ENCODE measurements at regions not wholly inside any gene's neighbourhood (a gene's known extent, or its start where the extent isn't known, plus 50 kb on each side); places are given as distances from the start of the nearest gene placed in this dataset.

DNA sequence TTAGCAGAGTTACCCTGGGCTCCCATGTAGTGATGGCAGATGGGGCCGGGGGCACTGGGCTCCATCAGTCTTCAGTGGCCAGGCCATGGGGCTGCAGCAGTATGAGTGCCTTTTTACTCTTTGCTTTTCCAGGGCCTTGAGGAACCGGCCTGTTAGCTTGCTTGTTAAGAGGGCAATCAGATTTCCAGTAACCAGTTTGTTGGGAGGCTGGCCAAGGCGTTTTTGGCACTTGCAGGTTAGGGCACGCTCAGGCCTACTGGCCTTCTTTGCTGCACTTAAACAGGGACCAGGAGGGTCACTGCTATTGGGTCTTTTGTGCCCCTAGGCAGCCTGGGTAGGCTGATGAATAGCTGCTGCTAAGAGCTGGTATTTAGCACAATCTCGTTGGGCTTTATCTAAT, 415.4 kb upstream of the USP9Y start:
- H3K4me3 ChIP-seq = no peak overlapping the region
- H3K4me1 ChIP-seq = no peaks in the 10 kb centered on the region
- TF ChIP-seq POLR2AphosphoS5 (IDR thresholded peaks at IDR 0.05) (no peak), POLR2A (IDR thresholded peaks at IDR 0.05) (no peak), EP300 (IDR thresholded peaks at IDR 0.05; ENCODE audit: low read depth) (no peak)
- TF ChIP-seq, protein P1, sequence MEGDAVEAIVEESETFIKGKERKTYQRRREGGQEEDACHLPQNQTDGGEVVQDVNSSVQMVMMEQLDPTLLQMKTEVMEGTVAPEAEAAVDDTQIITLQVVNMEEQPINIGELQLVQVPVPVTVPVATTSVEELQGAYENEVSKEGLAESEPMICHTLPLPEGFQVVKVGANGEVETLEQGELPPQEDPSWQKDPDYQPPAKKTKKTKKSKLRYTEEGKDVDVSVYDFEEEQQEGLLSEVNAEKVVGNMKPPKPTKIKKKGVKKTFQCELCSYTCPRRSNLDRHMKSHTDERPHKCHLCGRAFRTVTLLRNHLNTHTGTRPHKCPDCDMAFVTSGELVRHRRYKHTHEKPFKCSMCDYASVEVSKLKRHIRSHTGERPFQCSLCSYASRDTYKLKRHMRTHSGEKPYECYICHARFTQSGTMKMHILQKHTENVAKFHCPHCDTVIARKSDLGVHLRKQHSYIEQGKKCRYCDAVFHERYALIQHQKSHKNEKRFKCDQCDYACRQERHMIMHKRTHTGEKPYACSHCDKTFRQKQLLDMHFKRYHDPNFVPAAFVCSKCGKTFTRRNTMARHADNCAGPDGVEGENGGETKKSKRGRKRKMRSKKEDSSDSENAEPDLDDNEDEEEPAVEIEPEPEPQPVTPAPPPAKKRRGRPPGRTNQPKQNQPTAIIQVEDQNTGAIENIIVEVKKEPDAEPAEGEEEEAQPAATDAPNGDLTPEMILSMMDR (IDR thresholded peaks at IDR 0.05) = no peak
- H3K27me3 ChIP-seq = no peaks in the 10 kb centered on the region
- no CpG with 5 or more reads among the region's 5 CpGs for WGBS, 2 donors (ENCODE audit: low coverage in 1 of 2)
- no peak overlapping the region for H3K27ac ChIP-seq
- H3K36me3 ChIP-seq = no peaks in the 10 kb centered on the region
- no peaks in the 10 kb centered on the region for H3K9me3 ChIP-seq
- intact Hi-C loops (cut with DNase I; ENCODE audit: low total_unique reads) (no loop called here), in situ Hi-C loops (cut with MboI; ENCODE audit: low pct_ligation_motif_present in 1 of 4, low pct_unique_long_range_greater_than_20kb in 1 of 4, low sequenced_read_pairs in 3 of 4) (loop anchor here in 1 of 4 donors (25.0 kb wide), 1 partner anchor 98 kb away; no protein-coding TSS in a partner anchor)
- DNase-seq = no peak

DNA sequence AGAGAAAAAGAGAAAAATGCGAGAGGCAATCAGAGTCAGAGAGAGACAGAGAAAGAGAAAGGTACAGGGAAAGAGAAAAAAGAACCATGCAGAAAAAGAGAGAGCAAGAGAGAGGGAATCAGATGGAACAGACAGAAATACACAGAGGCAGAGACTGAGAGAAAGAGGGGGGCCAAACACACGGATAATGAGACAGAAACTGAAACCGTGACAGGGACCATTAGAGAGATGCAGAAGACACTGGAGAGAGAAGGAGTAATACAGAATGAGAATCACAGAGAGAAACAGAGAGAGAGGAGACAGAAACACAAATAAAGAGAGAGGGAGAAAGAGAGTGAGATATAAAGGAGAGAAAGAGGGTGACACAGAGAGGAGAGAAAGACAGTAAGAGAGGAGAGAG, 412.1 kb upstream of the USP9Y start:
- Histone ChIP-seq H3K27ac (no peak overlapping the region), H3K4me1 (no peaks in the 10 kb centered on the region), H3K36me3 (no peaks in the 10 kb centered on the region), H3K9me3 (no peaks in the 10 kb centered on the region), H3K4me3 (no peak overlapping the region), H3K27me3 (no peaks in the 10 kb centered on the region)
- no peak for DNase-seq
- in situ Hi-C loops (cut with MboI; ENCODE audit: low pct_ligation_motif_present in 1 of 4, low pct_unique_long_range_greater_than_20kb in 1 of 4, low sequenced_read_pairs in 3 of 4) (loop anchor here in 1 of 4 donors (25.0 kb wide), 1 partner anchor 102 kb away; no protein-coding TSS in a partner anchor), intact Hi-C loops (cut with DNase I; ENCODE audit: low total_unique reads) (no loop called here)
- TF ChIP-seq, protein P1 (IDR thresholded peaks at IDR 0.05) = no peak
- TF ChIP-seq EP300 (IDR thresholded peaks at IDR 0.05; ENCODE audit: low read depth) (no peak), POLR2A (IDR thresholded peaks at IDR 0.05) (no peak), POLR2AphosphoS5 (IDR thresholded peaks at IDR 0.05) (no peak)
- WGBS, 2 donors (ENCODE audit: low coverage in 1 of 2) = no CpG with 5 or more reads among the region's 3 CpGs

DNA sequence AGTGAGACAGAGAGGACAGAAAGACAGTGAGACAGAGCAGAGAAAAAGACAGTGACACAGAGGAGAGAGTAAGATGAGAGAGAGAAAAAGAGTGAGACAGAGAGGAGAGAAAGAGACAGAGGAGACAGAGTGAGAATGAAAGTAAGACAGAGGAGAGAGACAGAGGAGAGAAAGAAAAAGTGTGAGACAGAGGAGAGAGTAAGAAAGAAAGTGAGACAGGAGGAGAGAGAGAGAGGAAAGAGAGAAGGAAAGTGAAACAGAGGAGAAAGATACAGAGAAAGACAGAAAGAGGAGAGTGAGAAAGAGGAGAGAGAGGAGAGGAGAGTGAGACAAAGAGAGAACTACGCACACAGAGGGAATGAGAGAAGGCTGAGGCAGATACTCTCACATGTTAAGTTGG, 411.6 kb upstream of the USP9Y start:
- Histone ChIP-seq H3K4me1 (no peaks in the 10 kb centered on the region), H3K4me3 (no peak overlapping the region), H3K27me3 (no peaks in the 10 kb centered on the region), H3K36me3 (no peaks in the 10 kb centered on the region), H3K27ac (no peak overlapping the region), H3K9me3 (no peaks in the 10 kb centered on the region)
- in situ Hi-C loops (cut with MboI; ENCODE audit: low pct_ligation_motif_present in 1 of 4, low pct_unique_long_range_greater_than_20kb in 1 of 4, low sequenced_read_pairs in 3 of 4) = loop anchor here in 1 of 4 donors (25.0 kb wide), 1 partner anchor 102 kb away; no protein-coding TSS in a partner anchor
- TF ChIP-seq, protein P1 (IDR thresholded peaks at IDR 0.05) = no peak
- TF ChIP-seq EP300 (IDR thresholded peaks at IDR 0.05; ENCODE audit: low read depth) = no peak
- TF ChIP-seq POLR2A (IDR thresholded peaks at IDR 0.05) = no peak
- TF ChIP-seq POLR2AphosphoS5 (IDR thresholded peaks at IDR 0.05) = no peak
- no peak for DNase-seq
- 0% methylated on average over 1 of the region's 1 CpG; no CpG with 5 or more reads in 1 of the 2 donors for WGBS, 2 donors (ENCODE audit: low coverage in 1 of 2)
- intact Hi-C loops (cut with DNase I; ENCODE audit: low total_unique reads) = no loop called here

DNA sequence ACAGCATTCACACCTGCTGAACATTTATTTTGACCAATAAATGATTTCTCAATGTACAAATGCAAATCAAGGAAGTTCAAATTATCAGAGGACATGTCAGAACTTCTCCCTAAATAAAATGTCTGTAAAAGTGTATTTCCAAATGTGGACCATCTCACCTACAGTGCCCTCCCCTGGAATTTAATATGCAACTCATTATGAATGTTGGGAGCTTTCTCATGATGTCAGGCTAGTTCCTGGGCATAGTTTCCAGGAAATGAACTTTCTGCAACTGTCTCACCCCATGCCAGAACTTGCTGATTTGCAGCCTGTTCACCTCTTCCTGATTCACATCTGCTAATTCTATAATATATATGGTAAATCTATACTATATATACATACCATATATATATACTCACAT, 408.5 kb upstream of the USP9Y start:
- no peaks in the 10 kb centered on the region for H3K9me3 ChIP-seq
- H3K4me1 ChIP-seq = no peaks in the 10 kb centered on the region
- no peak overlapping the region for H3K27ac ChIP-seq
- H3K4me3 ChIP-seq = no peak overlapping the region
- H3K36me3 ChIP-seq = no peaks in the 10 kb centered on the region
- TF ChIP-seq, protein P1 (IDR thresholded peaks at IDR 0.05) = no peak
- TF ChIP-seq POLR2AphosphoS5 (IDR thresholded peaks at IDR 0.05) (no peak), POLR2A (IDR thresholded peaks at IDR 0.05) (no peak), EP300 (IDR thresholded peaks at IDR 0.05; ENCODE audit: low read depth) (no peak)
- in situ Hi-C loops (cut with MboI; ENCODE audit: low pct_ligation_motif_present in 1 of 4, low pct_unique_long_range_greater_than_20kb in 1 of 4, low sequenced_read_pairs in 3 of 4) (loop anchor here in 1 of 4 donors (25.0 kb wide), 1 partner anchor 105 kb away; no protein-coding TSS in a partner anchor), intact Hi-C loops (cut with DNase I; ENCODE audit: low total_unique reads) (no loop called here)
- DNase-seq = no peak
- H3K27me3 ChIP-seq = no peaks in the 10 kb centered on the region

Data from transverse colon (tissue), 4 donors.